ENCODE measurements at regions not wholly inside any gene's neighbourhood (a gene's known extent, or its start where the extent isn't known, plus 50 kb on each side); places are given as distances from the start of the nearest gene placed in this dataset.

- H3K4me3 ChIP-seq (ENCODE audit: control insufficient read depth in 2 of 3, extremely low read depth in 1 of 3, insufficient read depth in 2 of 3, low read depth in 1 of 3, low read length in 3 of 3) = no peak overlapping the region
- H3K79me2 ChIP-seq (ENCODE audit: control insufficient read depth, insufficient read depth, low read length) = no peaks in the 10 kb centered on the region
- DNase-seq (ENCODE audit: low read depth, low spot score) = no peak
- H2AFZ ChIP-seq (ENCODE audit: control insufficient read depth, low read length) = peak overlapping the region; percentile 79
- H3K4me1 ChIP-seq (ENCODE audit: control insufficient read depth, extremely low read depth, insufficient read depth, low read length) = peaks cover 39% of the 10 kb centered on the region
- no peaks in the 10 kb centered on the region for H3K9me3 ChIP-seq (ENCODE audit: control insufficient read depth, low read depth, low read length)
- dilution Hi-C loops (cut with MboI; ENCODE audit: extremely low pct_ligation_motif_present, low sequenced_read_pairs) = no loop called here
- FAIRE-seq = peak; percentile 97
- H4K20me1 ChIP-seq (ENCODE audit: control insufficient read depth, extremely low read depth, insufficient read depth, low read length) = no peaks in the 10 kb centered on the region
- H3K27me3 ChIP-seq (ENCODE audit: control insufficient read depth, extremely low read depth, insufficient read depth, low read length) = no peaks in the 10 kb centered on the region
- no peaks in the 10 kb centered on the region for H3K36me3 ChIP-seq (ENCODE audit: control insufficient read depth in 2 of 2, extremely low read depth in 1 of 2, insufficient read depth in 2 of 2, low read length in 2 of 2)
- no peak for TF ChIP-seq CTCF (optimal IDR thresholded peaks at IDR 0.05 in 1 of 3, IDR thresholded peaks at IDR 0.05 in 1 of 3, conservative IDR thresholded peaks at IDR 0.05 in 1 of 3; ENCODE audit: extremely low read depth in 1 of 3, insufficient read depth in 2 of 3, low read length in 3 of 3)
- TF ChIP-seq EZH2 (IDR thresholded peaks at IDR 0.05; ENCODE audit: low read length) = no peak
- peak overlapping the region; percentile 7 for H3K4me2 ChIP-seq (ENCODE audit: control insufficient read depth, extremely low read depth, insufficient read depth, low read depth, low read length)
- H3K9ac ChIP-seq (ENCODE audit: control insufficient read depth, extremely low read depth, insufficient read depth, low read length) = peak overlapping the region; percentile 13
- no peaks in the 10 kb centered on the region for H3K9me1 ChIP-seq (ENCODE audit: control insufficient read depth, extremely low read depth, insufficient read depth, low read length)
- peak overlapping the region; percentile 74 for H3K27ac ChIP-seq (ENCODE audit: control insufficient read depth, insufficient read depth, low read length)
These were observed 106.3 kb downstream of the SPTSSA start for GRCh38 chr14:34355584-34356263.

- dilution Hi-C loops (cut with MboI; ENCODE audit: extremely low pct_ligation_motif_present, low sequenced_read_pairs) = no loop called here
- no peak for TF ChIP-seq CTCF (optimal IDR thresholded peaks at IDR 0.05 in 1 of 3, IDR thresholded peaks at IDR 0.05 in 1 of 3, conservative IDR thresholded peaks at IDR 0.05 in 1 of 3; ENCODE audit: extremely low read depth in 1 of 3, insufficient read depth in 2 of 3, low read length in 3 of 3)
- no peak for TF ChIP-seq EZH2 (IDR thresholded peaks at IDR 0.05; ENCODE audit: low read length)
- FAIRE-seq (peak; percentile 77), DNase-seq (ENCODE audit: low read depth, low spot score) (no peak)
- no peak overlapping the region for H3K9ac ChIP-seq (ENCODE audit: control insufficient read depth, extremely low read depth, insufficient read depth, low read length)
- no peaks in the 10 kb centered on the region for H3K27me3 ChIP-seq (ENCODE audit: control insufficient read depth, extremely low read depth, insufficient read depth, low read length)
- H3K27ac ChIP-seq (ENCODE audit: control insufficient read depth, insufficient read depth, low read length) = peak overlapping the region; percentile 36
- no peaks in the 10 kb centered on the region for H3K36me3 ChIP-seq (ENCODE audit: control insufficient read depth in 2 of 2, extremely low read depth in 1 of 2, insufficient read depth in 2 of 2, low read length in 2 of 2)
- no peaks in the 10 kb centered on the region for H3K79me2 ChIP-seq (ENCODE audit: control insufficient read depth, insufficient read depth, low read length)
- H3K4me3 ChIP-seq (ENCODE audit: control insufficient read depth in 2 of 3, extremely low read depth in 1 of 3, insufficient read depth in 2 of 3, low read depth in 1 of 3, low read length in 3 of 3) = no peak overlapping the region
- H4K20me1 ChIP-seq (ENCODE audit: control insufficient read depth, extremely low read depth, insufficient read depth, low read length) = no peaks in the 10 kb centered on the region
- peaks cover 35% of the 10 kb centered on the region for H3K4me1 ChIP-seq (ENCODE audit: control insufficient read depth, extremely low read depth, insufficient read depth, low read length)
- no peaks in the 10 kb centered on the region for H3K9me3 ChIP-seq (ENCODE audit: control insufficient read depth, low read depth, low read length)
- H3K9me1 ChIP-seq (ENCODE audit: control insufficient read depth, extremely low read depth, insufficient read depth, low read length) = no peaks in the 10 kb centered on the region
- H3K4me2 ChIP-seq (ENCODE audit: control insufficient read depth, extremely low read depth, insufficient read depth, low read depth, low read length) = no peak overlapping the region
- H2AFZ ChIP-seq (ENCODE audit: control insufficient read depth, low read length) = peak overlapping the region; percentile 58
These were observed 107.5 kb downstream of the SPTSSA start for GRCh38 chr14:34354556-34354955.

All from keratinocyte (primary cell).